ENCODE measurements at regions not wholly inside any gene's neighbourhood (a gene's known extent, or its start where the extent isn't known, plus 50 kb on each side); places are given as distances from the start of the nearest gene placed in this dataset.

GRCh38 chr10:6757158-6757557 lies 177.1 kb upstream of the PRKCQ start:
- no peak for DNase-seq

DNA sequence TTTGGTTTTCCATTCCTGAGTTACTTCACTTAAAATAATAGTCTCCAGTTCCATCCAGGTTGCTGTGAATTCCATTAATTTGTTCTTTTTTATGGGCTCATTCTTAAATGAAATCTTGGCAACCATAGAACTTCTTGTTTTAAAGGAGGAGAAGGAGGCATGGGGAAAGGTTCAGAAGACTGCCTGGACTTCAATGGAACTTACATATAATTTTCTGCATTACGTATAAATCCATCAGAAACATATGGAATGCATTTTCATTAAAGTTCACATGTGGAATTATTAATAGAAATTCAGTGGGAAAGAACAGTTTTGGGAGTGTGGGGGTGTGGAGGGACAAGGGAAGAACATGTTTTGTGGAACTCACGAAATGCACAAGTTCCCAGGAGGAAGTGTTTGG lies 176.6 kb upstream of the PRKCQ start:
- no peak for DNase-seq

- no peak for DNase-seq
Observed at GRCh38 chr10:6755781-6756460, 175.8 kb upstream of the PRKCQ start.

- no peak for DNase-seq
Observed at GRCh38 chr10:6753644-6754043, 173.6 kb upstream of the PRKCQ start.

DNA sequence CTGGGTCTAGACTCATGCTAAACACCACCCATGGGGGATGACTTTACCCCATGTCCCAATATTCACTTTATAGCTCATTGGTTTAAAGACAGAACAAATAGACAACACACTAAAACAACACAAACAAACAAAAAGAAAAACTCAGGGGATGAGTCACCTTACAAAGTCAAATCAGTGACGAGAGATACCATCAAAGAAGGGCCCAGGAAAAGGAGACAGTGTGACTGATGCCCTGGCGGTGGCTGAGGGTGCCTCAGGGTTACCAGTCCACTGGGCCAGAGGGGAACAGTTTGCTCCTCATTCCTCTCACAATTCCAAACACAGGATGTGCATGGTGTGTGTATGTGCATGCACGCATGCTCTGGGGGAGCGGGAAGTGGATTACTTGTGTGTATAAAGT lies 171.3 kb upstream of the PRKCQ start:
- DNase-seq: no peak

- DNase-seq: peak; percentile 51
Observed at GRCh38 chr10:6748981-6749635, 169.0 kb upstream of the PRKCQ start.

- DNase-seq: no peak
Observed at GRCh38 chr10:6748029-6748428, 168.0 kb upstream of the PRKCQ start.

- DNase-seq: no peak
Observed at GRCh38 chr10:6746782-6747181, 166.7 kb upstream of the PRKCQ start.

- no peak for DNase-seq
Observed at GRCh38 chr10:6743291-6743849, 163.3 kb upstream of the PRKCQ start.

DNA sequence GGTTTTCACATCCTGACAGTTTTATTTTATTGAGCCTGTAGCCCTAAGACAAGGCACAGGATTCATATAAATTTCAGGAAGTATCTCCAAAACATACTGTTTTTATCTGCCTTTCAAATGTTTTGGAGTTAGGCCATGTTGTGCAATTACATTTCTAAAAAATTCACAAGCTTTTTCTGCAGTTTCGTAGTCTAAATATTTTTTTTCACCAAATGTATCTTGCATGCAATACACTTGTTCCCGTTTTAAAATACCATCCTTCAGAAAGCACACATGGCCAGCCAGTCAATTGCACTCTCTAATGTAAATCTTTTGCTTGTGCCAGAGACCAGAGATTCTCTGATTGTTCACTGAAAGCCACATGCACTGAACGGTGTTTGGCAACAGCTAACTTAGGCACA lies 161.5 kb upstream of the PRKCQ start:
- DNase-seq: no peak

DNA sequence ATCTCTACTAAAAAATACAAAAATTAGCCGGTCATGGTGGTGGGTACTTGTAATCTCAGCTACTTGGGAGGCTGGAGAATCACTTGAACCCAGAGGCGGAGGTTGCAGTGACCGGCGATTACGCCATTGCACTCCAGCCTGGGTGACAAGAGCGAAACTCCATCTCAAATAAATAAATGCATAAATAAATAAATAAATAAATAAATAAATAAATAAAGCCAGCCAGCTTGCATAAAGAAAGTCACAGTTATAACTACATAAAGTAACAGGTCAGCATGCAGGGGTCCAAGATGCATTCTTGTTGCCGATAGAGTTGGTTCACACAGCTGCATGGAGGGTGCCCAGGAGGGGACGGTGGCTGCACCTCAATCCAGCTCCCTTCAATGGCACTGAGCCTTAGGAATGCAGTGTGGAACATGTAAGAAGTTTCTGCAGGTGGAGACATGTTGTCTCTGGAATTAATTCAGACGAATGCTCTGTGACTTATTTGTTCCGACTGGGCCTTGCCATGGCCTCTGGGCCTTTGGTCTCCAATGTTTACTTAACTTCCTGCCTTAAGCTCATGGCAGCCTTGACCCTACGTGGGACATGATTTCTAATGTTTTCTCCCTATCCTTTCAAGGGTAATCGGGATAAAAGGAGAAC lies 159.6 kb upstream of the PRKCQ start:
- DNase-seq: no peak

GRCh38 chr10:6738112-6738768 lies 158.2 kb upstream of the PRKCQ start:
- no peak for DNase-seq

GRCh38 chr10:6737758-6738111 lies 157.7 kb upstream of the PRKCQ start:
- no peak for DNase-seq

GRCh38 chr10:6737080-6737641 lies 157.1 kb upstream of the PRKCQ start:
- DNase-seq: peak; percentile 84

GRCh38 chr10:6734286-6734685 lies 154.2 kb upstream of the PRKCQ start:
- no peak for DNase-seq

DNA sequence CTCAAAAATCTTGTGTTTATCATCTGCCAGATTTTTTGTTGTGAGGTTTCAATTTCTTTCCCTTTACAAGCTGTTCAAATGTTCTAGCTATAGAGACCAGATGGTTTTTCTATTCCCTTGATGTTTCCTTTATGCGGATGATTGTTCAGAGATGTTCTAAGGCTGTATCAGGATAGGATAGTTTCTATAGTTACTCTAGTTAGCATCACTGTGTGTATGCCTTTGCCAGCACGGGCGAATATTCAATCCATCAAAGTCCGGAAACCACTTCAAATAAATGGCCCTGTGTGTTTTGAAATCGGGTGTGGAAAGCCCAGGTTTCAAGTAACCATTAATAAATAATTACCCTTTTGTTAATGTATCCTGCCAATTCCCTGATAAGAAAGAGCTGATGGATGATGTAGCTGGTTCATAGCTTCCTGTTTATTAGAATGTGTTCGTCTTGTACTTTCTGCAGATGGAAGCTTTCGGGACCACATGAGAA lies 149.8 kb upstream of the PRKCQ start:
- no peak for DNase-seq

GRCh38 chr10:6729071-6729774 lies 149.1 kb upstream of the PRKCQ start:
- DNase-seq: peak; percentile 33

DNA sequence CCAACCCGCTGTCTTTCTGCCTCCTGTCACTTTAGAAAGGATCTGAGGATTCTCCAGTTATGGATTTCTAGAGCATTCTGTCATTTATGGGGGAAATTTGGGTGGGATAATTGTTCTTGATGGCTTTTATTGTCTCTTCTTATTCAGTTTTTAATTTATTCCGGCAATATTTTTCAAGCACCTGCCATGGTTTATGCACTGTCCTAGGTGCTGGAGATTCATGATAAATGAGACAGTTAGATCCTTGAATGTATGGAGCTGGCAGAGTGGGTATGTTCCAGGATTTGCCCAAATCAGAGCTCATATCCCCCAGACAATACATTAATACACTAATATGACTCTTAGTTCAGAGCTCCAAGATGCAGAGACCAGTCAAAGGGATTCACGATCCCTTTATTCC lies 146.8 kb upstream of the PRKCQ start:
- no peak for DNase-seq

GRCh38 chr10:6722616-6723004 lies 142.5 kb upstream of the PRKCQ start:
- DNase-seq: no peak

- DNase-seq: peak; percentile 58
Observed at GRCh38 chr10:6721964-6722615, 142.0 kb upstream of the PRKCQ start.

DNA sequence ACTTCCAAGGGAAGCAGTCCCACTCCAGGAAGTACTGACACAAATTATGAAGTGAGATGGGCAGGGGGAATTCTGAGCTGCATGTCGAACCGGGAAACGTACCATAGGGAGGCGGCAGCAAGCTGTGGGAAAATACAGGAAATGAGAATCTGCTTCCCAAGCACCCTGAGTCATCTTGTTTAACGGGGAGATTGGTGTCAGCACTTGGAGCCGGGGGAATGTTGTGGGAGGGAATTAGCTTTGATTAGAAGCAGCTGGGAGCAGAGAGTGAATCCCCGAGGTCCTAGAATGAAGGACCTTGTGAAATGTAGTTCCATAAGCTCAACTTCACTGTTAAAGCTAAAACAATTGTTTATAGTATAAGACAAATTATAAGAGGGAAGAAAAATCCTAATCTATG lies 141.4 kb upstream of the PRKCQ start:
- peak; percentile 91 for DNase-seq

GRCh38 chr10:6719561-6719960 lies 139.5 kb upstream of the PRKCQ start:
- no peak for DNase-seq

Data from kidney glomerular epithelial cell (primary cell).